HG03196 (cell line): ENCODE measurements at regions not wholly inside any gene's neighbourhood (a gene's known extent, or its start where the extent isn't known, plus 50 kb on each side); places are given as distances from the start of the nearest gene placed in this dataset.

Experiments
- ATAC-seq: cut with Tn5 transposase; IDR thresholded peaks from one replicate; pipeline ENCODE4 v1.9.1; 2021; ENCODE audit not compliant: unreplicated experiment

GRCh38 chr2:42108852-42109251 is 60.3 kb upstream of the EML4 start:
- ATAC-seq: no peak

- ATAC-seq: no peak
Observed at GRCh38 chr2:42109959-42110640, 59.1 kb upstream of the EML4 start.

GRCh38 chr2:42110641-42111322 is 58.4 kb upstream of the EML4 start:
- ATAC-seq: no peak

- no peak for ATAC-seq
Observed at GRCh38 chr2:42112418-42112817, 56.7 kb upstream of the EML4 start.

GRCh38 chr2:42113452-42113851 is 55.7 kb upstream of the EML4 start:
- no peak for ATAC-seq

- no peak for ATAC-seq
Observed at GRCh38 chr2:42114091-42114490, 55.1 kb upstream of the EML4 start.

- no peak for ATAC-seq
Observed at GRCh38 chr2:42115588-42115987, 53.6 kb upstream of the EML4 start.

- ATAC-seq: no peak
Observed at GRCh38 chr2:42116195-42117181, 52.7 kb upstream of the EML4 start.

- ATAC-seq: no peak
Observed at GRCh38 chr2:42117182-42117579, 52.0 kb upstream of the EML4 start.

GRCh38 chr2:42117923-42118753 is 51.0 kb upstream of the EML4 start:
- peak; percentile 96 for ATAC-seq

- no peak for ATAC-seq
Observed at GRCh38 chr2:42118754-42119569, 50.2 kb upstream of the EML4 start.
